IMR-90 (cell line): ENCODE measurements at regions not wholly inside any gene's neighbourhood (a gene's known extent, or its start where the extent isn't known, plus 50 kb on each side); places are given as distances from the start of the nearest gene placed in this dataset.

Source experiments
- ATAC-seq: fragments of 200-7000 bp; cut with Tn5 transposase; 2 replicates; pipeline ENCODE4 v1.9.1; 2020; ENCODE audit warnings: low read depth, mild to moderate bottlenecking, moderate library complexity
- BruUV-seq: library from RNA; stranded (reverse); fragments of 400-500 nt; replicated peaks from 2 replicates; lab custom pipeline; 2021; lab: Mats Ljungman, UMichigan
- CTCF ChIA-PET: fragments of 300-600 bp; formaldehyde crosslinking; extraction: SDS; loops from one replicate; lab custom pipeline; 2021; ENCODE audit warnings: antibody characterized with exemption; lab: Yijun Ruan, JAX
- POLR2A ChIA-PET: fragments of 300-600 bp; sonication (Branson Sonifier 250); formaldehyde crosslinking; loops from one replicate; lab custom pipeline; 2022; ENCODE audit warnings: antibody characterized with exemption; ENCODE audit not compliant: unreplicated experiment; lab: Charles Lee
- DNase-seq: peaks from one replicate; pipeline ENCODE4 v3.0.0; 2013
- H2AFZ ChIP-seq: replicated peaks from 2 replicates; pipeline ENCODE3; 2013; ENCODE audit warnings: low read length, mild to moderate bottlenecking; ENCODE audit not compliant: poor library complexity
- H2AK5ac ChIP-seq: 2 replicates; pipeline ENCODE4 v1.6.1; 2013; ENCODE audit warnings: low read depth, low read length, inconsistent platforms
- H2AK9ac ChIP-seq: replicated peaks from 2 replicates; pipeline ENCODE3; 2013; ENCODE audit warnings: mild to moderate bottlenecking, low read depth, low read length, moderate library complexity; ENCODE audit not compliant: poor library complexity
- H2BK120ac ChIP-seq: 2 replicates; pipeline ENCODE4 v1.6.1; 2013; ENCODE audit warnings: low read depth, low read length, inconsistent platforms
- H2BK15ac ChIP-seq: 3 replicates; pipeline ENCODE4 v1.6.1; 2013; ENCODE audit warnings: low read depth, low read length, inconsistent platforms
- H2BK20ac ChIP-seq: 2 replicates; pipeline ENCODE4 v1.6.1; 2013; ENCODE audit warnings: low read depth, mild to moderate bottlenecking, inconsistent platforms, low read length, moderate library complexity
- H2BK5ac ChIP-seq: 2 replicates; pipeline ENCODE4 v1.6.1; 2013; ENCODE audit warnings: mild to moderate bottlenecking, low read depth, low read length, inconsistent platforms; ENCODE audit not compliant: poor library complexity, severe bottlenecking
- H3K14ac ChIP-seq: replicated peaks from 2 replicates; pipeline ENCODE4 v1.6.1; 2013; ENCODE audit warnings: low read depth, low read length, inconsistent platforms
- H3K18ac ChIP-seq: 2 replicates; pipeline ENCODE4 v1.6.1; 2013; ENCODE audit warnings: low read depth, low read length, control low read depth
- H3K23ac ChIP-seq: 2 replicates; pipeline ENCODE4 v1.6.1; 2013; ENCODE audit warnings: low read depth, low read length, inconsistent platforms
- H3K27ac ChIP-seq: 2 replicates; pipeline ENCODE4 v1.5.1; 2013; ENCODE audit warnings: mild to moderate bottlenecking, control low read depth, low read length; ENCODE audit not compliant: insufficient read depth
- H3K27me3 ChIP-seq: 2 replicates; pipeline ENCODE4 v1.6.1; 2013; ENCODE audit warnings: low read length; ENCODE audit not compliant: control insufficient read depth, insufficient read depth
- H3K36me3 ChIP-seq: 2 replicates; pipeline ENCODE4 v1.6.1; 2013; ENCODE audit warnings: low read length, mixed read lengths; ENCODE audit not compliant: control insufficient read depth, insufficient read depth
- H3K4ac ChIP-seq: 2 replicates; pipeline ENCODE4 v1.6.1; 2013; ENCODE audit warnings: low read depth, low read length, inconsistent platforms
- H3K4me1 ChIP-seq: 2 replicates; pipeline ENCODE4 v1.6.1; 2013; ENCODE audit warnings: low read length, mixed read lengths; ENCODE audit not compliant: control insufficient read depth, insufficient read depth
- H3K4me2 ChIP-seq: 2 replicates; pipeline ENCODE4 v1.6.1; 2013; ENCODE audit warnings: low read depth, mild to moderate bottlenecking, control low read depth, low read length, moderate library complexity
- H3K4me3 ChIP-seq: 2 replicates; pipeline ENCODE4 v1.5.1; 2013; ENCODE audit warnings: low read depth, mild to moderate bottlenecking, control low read depth, low read length, moderate library complexity; ENCODE audit not compliant: insufficient read depth
- H3K56ac ChIP-seq: 2 replicates; pipeline ENCODE4 v1.6.1; 2013; ENCODE audit warnings: low read length, inconsistent platforms; ENCODE audit not compliant: insufficient read depth; ENCODE audit errors: extremely low read depth
- H3K79me1 ChIP-seq, 2 experiments: 2 replicates each; pipeline ENCODE4 v1.6.1; 2013; ENCODE audit warnings: low read length in 2 of 2, inconsistent platforms in 1 of 2, low read depth in 1 of 2
- H3K9ac ChIP-seq: 2 replicates; pipeline ENCODE4 v1.6.1; 2013; ENCODE audit warnings: low read depth, low read length, control low read depth
- H3K9me1 ChIP-seq: 2 replicates; pipeline ENCODE4 v1.6.1; 2013; ENCODE audit warnings: low read length, inconsistent platforms; ENCODE audit not compliant: insufficient read depth
- H3K9me3 ChIP-seq: 2 replicates; pipeline ENCODE4 v1.6.1; 2013; ENCODE audit warnings: low read length; ENCODE audit not compliant: control insufficient read depth, insufficient read depth
- H4K20me1 ChIP-seq: 2 replicates; pipeline ENCODE4 v1.6.1; 2013; ENCODE audit warnings: low read length, inconsistent platforms; ENCODE audit not compliant: insufficient read depth
- H4K5ac ChIP-seq: 2 replicates; pipeline ENCODE4 v1.6.1; 2013; ENCODE audit warnings: mild to moderate bottlenecking, low read depth, low read length, control low read depth
- H4K8ac ChIP-seq, 2 experiments: 2 replicates each; pipeline ENCODE4 v1.6.1; 2013; ENCODE audit warnings: low read depth in 2 of 2, low read length in 2 of 2, control low read depth in 1 of 2, inconsistent platforms in 1 of 2
- H4K91ac ChIP-seq: 2 replicates; pipeline ENCODE4 v1.6.1; 2013; ENCODE audit warnings: low read depth, low read length, inconsistent platforms; ENCODE audit not compliant: insufficient read depth
- RAD21 ChIP-seq: IDR thresholded peaks from 2 replicates; pipeline ENCODE4 v1.6.1; 2012; ENCODE audit warnings: low read length, improper control_type of control experiment
- WGBS, 2 experiments: methylation state at CpG; one replicate each; pipeline versions ENCODE4 v1.1.5 to v1.1.7; 2013; ENCODE audit warnings: missing lambda C conversion rate in 2 of 2; ENCODE audit not compliant: insufficient read length in 1 of 2; ENCODE audit errors: extremely low coverage in 2 of 2; 5-methylcytosine and 5-hydroxymethylcytosine counted together
- dilution Hi-C: fragments of 300-500 bp; cut with HindIII; formaldehyde crosslinking; loops from one replicate; pipeline ENCODE4 v1.14.3; 2018; ENCODE audit warnings: low sequenced_read_pairs; ENCODE audit not compliant: unreplicated experiment
- in situ Hi-C: fragments of 300-500 bp; cut with MboI; formaldehyde crosslinking; loops from 3 replicates; pipeline ENCODE4 v1.14.3; 2019; ENCODE audit warnings: low sequenced_read_pairs, inconsistent platforms, mixed read lengths
- intact Hi-C: fragments of 100-400 bp; cut with micrococcal nuclease; formaldehyde crosslinking; loops from 2 replicates; pipeline ENCODE4 v1.10.0; 2022
- TF ChIP-seq, protein P1 (sequence below): fragments of 150-350 bp; IDR thresholded peaks from 2 replicates; pipeline ENCODE4 v1.6.1; 2017; ENCODE audit warnings: mild to moderate bottlenecking, antibody characterized with exemption, low read length, low read depth

DNA sequence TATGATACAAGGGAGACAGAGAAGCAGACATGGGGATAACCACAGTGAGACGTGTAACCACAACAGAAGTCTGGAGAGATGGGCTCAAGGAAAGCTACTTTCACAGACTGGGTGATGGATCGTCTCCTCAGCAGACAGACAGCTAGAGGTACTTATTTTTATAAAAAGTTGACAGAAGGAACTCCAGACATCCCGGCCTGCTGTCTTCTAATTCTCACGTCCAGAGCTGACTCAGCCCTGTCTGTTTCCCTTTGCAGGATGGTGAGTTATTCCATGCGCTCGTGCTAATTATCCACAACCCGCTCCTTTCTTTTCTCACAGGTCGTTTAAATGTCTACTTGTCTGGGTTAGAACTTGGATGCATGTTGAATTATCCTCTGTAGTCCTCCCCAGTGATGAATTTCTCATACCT lies 304.5 kb downstream of the CWC27 start:
- Histone ChIP-seq H2BK5ac (no peak overlapping the region), H3K4me2 (no peak overlapping the region), H3K36me3 (no peaks in the 10 kb centered on the region), H3K23ac (no peak overlapping the region), H2BK120ac (no peak overlapping the region), H3K9ac (no peak overlapping the region), H2BK15ac (no peak overlapping the region), H2AK9ac (no peak overlapping the region), H3K79me1 (no peaks in the 10 kb centered on the region), H3K9me1 (no peaks in the 10 kb centered on the region), H3K27ac (no peak overlapping the region), H3K18ac (no peak overlapping the region), H4K20me1 (no peaks in the 10 kb centered on the region), H3K27me3 (no peaks in the 10 kb centered on the region), H2AFZ (no peak overlapping the region), H4K91ac (no peak overlapping the region), H3K9me3 (no peaks in the 10 kb centered on the region), H3K4ac (peak overlapping the region; percentile 15; the same call in 1 of the 2 replicates), H3K4me3 (no peak overlapping the region), H2BK20ac (no peak overlapping the region), H3K14ac (no peak overlapping the region), H3K56ac (no peak overlapping the region), H4K5ac (no peak overlapping the region), H3K4me1 (peaks cover 3% of the 10 kb centered on the region; the same call in 1 of the 2 replicates), H4K8ac (no peak overlapping the region; a peak in 1 of 4 replicates), H2AK5ac (no peak overlapping the region)
- intact Hi-C loops (no loop called here), in situ Hi-C loops (no loop called here), dilution Hi-C loops (no loop called here)
- ChIA-PET CTCF (no interaction called here), POLR2A (no interaction called here)
- peak; percentile 4 for DNase-seq
- TF ChIP-seq, protein P1, sequence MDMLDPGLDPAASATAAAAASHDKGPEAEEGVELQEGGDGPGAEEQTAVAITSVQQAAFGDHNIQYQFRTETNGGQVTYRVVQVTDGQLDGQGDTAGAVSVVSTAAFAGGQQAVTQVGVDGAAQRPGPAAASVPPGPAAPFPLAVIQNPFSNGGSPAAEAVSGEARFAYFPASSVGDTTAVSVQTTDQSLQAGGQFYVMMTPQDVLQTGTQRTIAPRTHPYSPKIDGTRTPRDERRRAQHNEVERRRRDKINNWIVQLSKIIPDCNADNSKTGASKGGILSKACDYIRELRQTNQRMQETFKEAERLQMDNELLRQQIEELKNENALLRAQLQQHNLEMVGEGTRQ, result no peak
- TF ChIP-seq RAD21, result no peak
- no TSS peak for BruUV-seq
- ATAC-seq, result no peak
- no CpG with 5 or more reads among the region's 8 CpGs for whole genome bisulfite sequencing, 2 experiments
